Colonic mucosa (tissue), 4 donors: ENCODE measurements at regions not wholly inside any gene's neighbourhood (a gene's known extent, or its start where the extent isn't known, plus 50 kb on each side); places are given as distances from the start of the nearest gene placed in this dataset.
"Not testable (repeated sequence)": the region's sequence is repeated elsewhere in the genome, so short reads cannot be mapped to it uniquely, and the experiment has no call there.

Experiments
- DNase-seq: peaks from one replicate; pipeline ENCODE4 v3.0.0-alpha.2; 2020
- H3K27ac ChIP-seq: fragments of 200-600 bp; one replicate; pipeline ENCODE4 v1.8.0; 2021
- H3K27me3 ChIP-seq: fragments of 200-600 bp; one replicate; pipeline ENCODE4 v1.8.0; 2021
- H3K36me3 ChIP-seq: fragments of 200-600 bp; one replicate; pipeline ENCODE4 v1.8.0; 2021
- H3K4me1 ChIP-seq: fragments of 200-600 bp; one replicate; pipeline ENCODE4 v1.8.0; 2021; ENCODE audit warnings: mild to moderate bottlenecking
- H3K4me3 ChIP-seq: fragments of 200-600 bp; one replicate; pipeline ENCODE4 v1.8.0; 2021
- H3K9ac ChIP-seq, 2 donors: one replicate each; pipeline ENCODE4 v1.7.0; 2013; ENCODE audit warnings: control low read depth in 2 of 2, low read depth in 2 of 2, low read length in 2 of 2
- H3K9me3 ChIP-seq: fragments of 200-600 bp; one replicate; pipeline ENCODE4 v1.8.0; 2021
- CTCF ChIP-seq: fragments of 200-600 bp; IDR thresholded peaks from one replicate; pipeline ENCODE4 v1.8.0; 2022; ENCODE audit warnings: antibody characterized with exemption, mild to moderate bottlenecking
- intact Hi-C: fragments of 100-400 bp; cut with DNase I; formaldehyde crosslinking; loops from one replicate; pipeline ENCODE4 v1.14.1; 2022
- donor health status: healthy.
- donor health status: DM: no; HTN: no; CAD: no.
- donor health status: DM: no; HTN: no; CAD: no.

- Histone ChIP-seq H3K4me3 (no peak overlapping the region), H3K27ac (no peak overlapping the region), H3K9me3 (no peaks in the 10 kb centered on the region), H3K36me3 (no peaks in the 10 kb centered on the region), H3K9ac (no peak overlapping the region), H3K27me3 (no peaks in the 10 kb centered on the region), H3K4me1 (no peaks in the 10 kb centered on the region)
- DNase-seq = no peak
- intact Hi-C loops = no loop called here
- TF ChIP-seq CTCF = no peak
Observed at GRCh38 chr15:70576696-70577095, 186.7 kb downstream of the UACA start.

- Histone ChIP-seq H3K27ac (no peak overlapping the region), H3K9ac (no peak overlapping the region), H3K27me3 (no peaks in the 10 kb centered on the region), H3K4me1 (no peaks in the 10 kb centered on the region), H3K9me3 (no peaks in the 10 kb centered on the region), H3K36me3 (no peaks in the 10 kb centered on the region), H3K4me3 (no peak overlapping the region)
- intact Hi-C loops = no loop called here
- no peak for TF ChIP-seq CTCF
- no peak for DNase-seq
Observed at GRCh38 chr15:70576276-70576675, 187.1 kb downstream of the UACA start.

- no peak overlapping the region for H3K9ac ChIP-seq
- intact Hi-C loops = no loop called here
- H3K27ac ChIP-seq = no peak overlapping the region
- H3K4me1 ChIP-seq = no peaks in the 10 kb centered on the region
- no peak for DNase-seq
- H3K27me3 ChIP-seq = no peaks in the 10 kb centered on the region
- TF ChIP-seq CTCF = no peak
- no peak overlapping the region for H3K4me3 ChIP-seq
- H3K36me3 ChIP-seq = no peaks in the 10 kb centered on the region
- H3K9me3 ChIP-seq = no peaks in the 10 kb centered on the region
Observed at GRCh38 chr15:70575231-70576226, 187.8 kb downstream of the UACA start.

GRCh38 chr15:70574325-70574724 is 189.0 kb downstream of the UACA start:
- H3K9ac ChIP-seq, H3K36me3 ChIP-seq, DNase-seq, H3K4me1 ChIP-seq, H3K9me3 ChIP-seq, H3K4me3 ChIP-seq, H3K27me3 ChIP-seq, H3K27ac ChIP-seq, intact Hi-C loops: not testable (repeated sequence)

DNA sequence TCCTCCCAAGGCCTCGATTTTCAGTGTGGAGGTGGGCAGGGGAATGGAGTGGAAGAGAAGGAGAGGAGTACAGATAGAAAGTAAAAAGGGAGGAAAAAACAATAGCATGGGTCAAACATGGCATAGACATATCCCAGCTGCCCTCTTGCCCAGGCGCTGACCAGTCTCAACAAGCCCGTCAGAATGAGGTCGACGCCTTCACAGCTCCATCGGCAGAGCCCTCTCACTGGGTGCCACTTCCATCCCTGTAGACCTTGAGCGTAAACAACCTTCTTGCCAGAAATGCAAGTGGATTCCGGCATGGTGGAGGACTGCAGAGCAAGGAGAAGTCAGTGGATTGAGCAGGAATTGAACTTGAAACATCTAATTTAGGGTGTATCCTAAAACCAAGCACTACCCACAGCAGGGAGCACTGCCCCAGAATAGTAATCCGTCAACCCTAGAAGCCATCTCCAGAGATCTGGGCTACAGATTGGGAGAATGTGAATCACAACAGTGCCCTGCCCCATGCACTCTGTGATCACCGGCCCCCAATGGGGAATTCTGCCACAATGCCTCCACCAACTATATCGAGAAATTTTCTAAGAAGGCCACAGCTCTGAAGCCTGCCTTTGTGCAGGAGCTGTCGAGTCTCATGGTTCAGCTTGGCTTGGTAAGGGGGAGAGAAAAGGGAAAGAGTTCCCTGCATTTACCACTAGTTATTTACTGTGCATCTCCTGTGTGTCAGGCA is 190.1 kb downstream of the UACA start:
- H3K27ac ChIP-seq = no peak overlapping the region
- H3K9me3 ChIP-seq = no peaks in the 10 kb centered on the region
- H3K27me3 ChIP-seq = no peaks in the 10 kb centered on the region
- no peaks in the 10 kb centered on the region for H3K4me1 ChIP-seq
- intact Hi-C loops = no loop called here
- H3K9ac ChIP-seq = no peak overlapping the region
- H3K36me3 ChIP-seq = no peaks in the 10 kb centered on the region
- TF ChIP-seq CTCF = no peak
- no peak for DNase-seq
- no peak overlapping the region for H3K4me3 ChIP-seq
